ENCODE measurements at regions not wholly inside any gene's neighbourhood (a gene's known extent, or its start where the extent isn't known, plus 50 kb on each side); places are given as distances from the start of the nearest gene placed in this dataset.

DNA sequence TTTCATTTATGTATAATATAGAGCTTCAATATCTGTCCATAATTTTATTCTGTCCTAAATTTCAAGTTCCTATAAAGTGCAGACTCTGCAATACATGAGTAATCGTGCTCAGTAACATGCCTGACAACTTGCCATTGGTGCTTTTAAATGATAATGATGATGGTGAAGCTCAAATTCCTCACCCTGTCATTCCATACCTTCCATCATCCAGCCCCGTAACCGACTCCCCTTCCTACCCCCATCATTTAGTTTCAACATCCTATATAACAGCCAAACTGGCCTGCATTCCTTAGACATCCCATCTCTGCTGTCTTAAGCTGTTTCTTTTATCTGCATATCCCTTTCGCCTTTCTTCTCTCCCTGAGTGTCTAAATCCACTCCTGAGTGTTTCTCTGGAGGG is 67.2 kb upstream of the DLG1 start:
- H3K4me1 Mint-ChIP-seq = peaks cover 52 to 53% of the 10 kb centered on the region in 2 experiments
- no peaks in the 10 kb centered on the region for H4K20me1 ChIP-seq (ENCODE audit: control insufficient read depth, insufficient read depth, insufficient read length)
- no peak overlapping the region for H3K27ac Mint-ChIP-seq
- no peak overlapping the region for H3K23ac ChIP-seq (ENCODE audit: insufficient read length, low read depth, low read length)
- H2BK12ac ChIP-seq (ENCODE audit: insufficient read length, low read depth, low read length) = no peak overlapping the region
- no peaks in the 10 kb centered on the region for H3K23me2 ChIP-seq (ENCODE audit: insufficient read length, low read depth, low read length, poor library complexity, severe bottlenecking)
- H3K9me3 ChIP-seq (ENCODE audit: control insufficient read depth, low read depth, low read length) = no peaks in the 10 kb centered on the region
- H2AK5ac ChIP-seq (ENCODE audit: insufficient read length, low read length) = no peak overlapping the region
- DNase-seq = no peak
- TF ChIP-seq, protein P1, sequence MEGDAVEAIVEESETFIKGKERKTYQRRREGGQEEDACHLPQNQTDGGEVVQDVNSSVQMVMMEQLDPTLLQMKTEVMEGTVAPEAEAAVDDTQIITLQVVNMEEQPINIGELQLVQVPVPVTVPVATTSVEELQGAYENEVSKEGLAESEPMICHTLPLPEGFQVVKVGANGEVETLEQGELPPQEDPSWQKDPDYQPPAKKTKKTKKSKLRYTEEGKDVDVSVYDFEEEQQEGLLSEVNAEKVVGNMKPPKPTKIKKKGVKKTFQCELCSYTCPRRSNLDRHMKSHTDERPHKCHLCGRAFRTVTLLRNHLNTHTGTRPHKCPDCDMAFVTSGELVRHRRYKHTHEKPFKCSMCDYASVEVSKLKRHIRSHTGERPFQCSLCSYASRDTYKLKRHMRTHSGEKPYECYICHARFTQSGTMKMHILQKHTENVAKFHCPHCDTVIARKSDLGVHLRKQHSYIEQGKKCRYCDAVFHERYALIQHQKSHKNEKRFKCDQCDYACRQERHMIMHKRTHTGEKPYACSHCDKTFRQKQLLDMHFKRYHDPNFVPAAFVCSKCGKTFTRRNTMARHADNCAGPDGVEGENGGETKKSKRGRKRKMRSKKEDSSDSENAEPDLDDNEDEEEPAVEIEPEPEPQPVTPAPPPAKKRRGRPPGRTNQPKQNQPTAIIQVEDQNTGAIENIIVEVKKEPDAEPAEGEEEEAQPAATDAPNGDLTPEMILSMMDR (conservative IDR thresholded peaks at IDR 0.05) = no peak
- no peak overlapping the region for H3K27ac ChIP-seq (ENCODE audit: insufficient read length, low read depth, low read length)
- no peak overlapping the region for H2BK15ac ChIP-seq (ENCODE audit: low read depth, low read length)
- H3K56ac ChIP-seq (ENCODE audit: insufficient read length, low read depth, low read length) = no peak overlapping the region
- no peak overlapping the region for H3T11ph ChIP-seq (ENCODE audit: low read length)
- H3K14ac ChIP-seq (ENCODE audit: insufficient read depth, low read length) = no peak overlapping the region
- H3K79me2 ChIP-seq (ENCODE audit: insufficient read depth, low read length) = no peaks in the 10 kb centered on the region
- peaks cover 6 to 12% (median 10%) of the 10 kb centered on the region in 3 experiments for H3K36me3 Mint-ChIP-seq (ENCODE audit: insufficient read depth in 1 of 3, low read depth in 3 of 3)
- peaks cover 8 to 9% of the 10 kb centered on the region in 2 experiments for H3K9me3 Mint-ChIP-seq
- WGBS (ENCODE audit: extremely low coverage, insufficient read length, low lambda C conversion rate) = no CpG with 5 or more reads among the region's 4 CpGs
- no peak overlapping the region for H3K18ac ChIP-seq (ENCODE audit: insufficient read length, low read depth, low read length)
- no peak overlapping the region for H2BK120ac ChIP-seq (ENCODE audit: low read depth, low read length, poor library complexity, severe bottlenecking)
- H2AFZ ChIP-seq (ENCODE audit: low read length) = no peak overlapping the region
- H3K4me2 ChIP-seq (ENCODE audit: insufficient read depth, insufficient read length, low read length) = no peak overlapping the region
- H3K27me3 ChIP-seq (ENCODE audit: insufficient read depth, low read length) = no peaks in the 10 kb centered on the region
- peaks cover under 1% of the 10 kb centered on the region for H3K27me3 Mint-ChIP-seq (ENCODE audit: low read depth)
- no peak overlapping the region for H2BK5ac ChIP-seq (ENCODE audit: insufficient read length, low read length)
- peaks cover 15% of the 10 kb centered on the region; the same call in 1 of the 2 replicates for H3K4me1 ChIP-seq (ENCODE audit: insufficient read depth, low read length)
- H4K5ac ChIP-seq (ENCODE audit: insufficient read length, low read depth, low read length) = no peak overlapping the region
- H3K79me1 ChIP-seq (ENCODE audit: insufficient read depth, low read depth, low read length, poor library complexity, severe bottlenecking) = no peaks in the 10 kb centered on the region
- H3K4ac ChIP-seq (ENCODE audit: low read depth, low read length) = no peak overlapping the region
- H3K9ac ChIP-seq (ENCODE audit: extremely low read depth, insufficient read length, low read length) = no peak overlapping the region
- no peak overlapping the region for H4K91ac ChIP-seq (ENCODE audit: insufficient read length, low read depth, low read length)
- no peak overlapping the region for H3K4me3 Mint-ChIP-seq
- no peak overlapping the region for H2BK20ac ChIP-seq (ENCODE audit: low read depth, low read length, poor library complexity, severe bottlenecking)
- H4K8ac ChIP-seq (replicated peaks; ENCODE audit: insufficient read length, low read depth, low read length) = no peak overlapping the region

All from H9 (cell line).